Inflammatory macrophage treated with lipopolysaccharide for 1 hour (primary cell): ENCODE measurements at regions not wholly inside any gene's neighbourhood (a gene's known extent, or its start where the extent isn't known, plus 50 kb on each side); places are given as distances from the start of the nearest gene placed in this dataset.

Experiments
- DNase-seq, 2 donors: peaks; one replicate each; pipeline ENCODE4 v3.0.0-alpha.2; 2020 to 2022

DNA sequence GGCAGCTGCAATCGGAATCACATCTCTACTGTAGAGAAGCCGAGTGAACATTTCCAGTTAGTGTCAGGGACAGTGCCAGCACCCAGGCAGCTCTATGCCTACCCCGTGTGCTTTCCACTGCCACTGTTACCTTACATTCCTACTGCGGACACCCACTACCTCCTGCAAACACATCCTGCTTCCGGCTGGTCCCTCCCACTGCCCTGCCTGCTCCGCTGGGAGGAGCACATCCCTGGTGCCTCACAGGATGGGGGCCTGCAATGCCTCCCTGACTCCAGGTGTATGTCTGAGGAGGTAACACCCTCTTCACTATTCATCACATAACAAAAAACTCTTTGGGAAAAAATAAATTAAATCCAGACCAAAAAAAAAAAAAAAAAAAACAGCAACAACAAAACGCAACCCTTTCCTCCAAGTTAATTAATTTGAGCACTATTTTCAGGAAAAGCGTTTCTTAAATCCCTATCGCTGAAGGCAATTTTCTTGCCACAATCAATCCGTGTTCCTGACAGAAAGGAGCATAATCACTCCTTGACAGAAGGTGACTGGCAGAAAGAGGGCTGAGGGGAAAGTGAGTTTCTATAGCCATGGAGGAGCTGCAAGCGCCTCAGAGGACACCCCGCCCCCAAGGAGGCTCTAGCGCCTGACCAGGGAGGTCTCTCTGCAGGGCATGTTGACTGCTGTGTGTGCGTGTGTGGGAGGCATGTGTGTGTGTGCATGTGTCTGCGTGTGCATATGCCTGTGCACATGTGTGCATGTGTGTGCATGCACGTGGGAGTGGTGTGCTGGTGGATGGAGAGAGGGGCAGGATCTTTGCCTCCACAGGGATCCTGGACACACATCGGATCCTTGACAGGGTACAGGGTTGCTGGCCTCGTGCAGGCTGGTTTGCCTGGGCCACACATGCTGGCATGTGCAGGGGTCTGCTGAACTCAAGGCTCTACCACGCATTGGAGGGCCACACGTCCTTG is 134.8 kb upstream of the NTM start:
- DNase-seq: no peak

DNA sequence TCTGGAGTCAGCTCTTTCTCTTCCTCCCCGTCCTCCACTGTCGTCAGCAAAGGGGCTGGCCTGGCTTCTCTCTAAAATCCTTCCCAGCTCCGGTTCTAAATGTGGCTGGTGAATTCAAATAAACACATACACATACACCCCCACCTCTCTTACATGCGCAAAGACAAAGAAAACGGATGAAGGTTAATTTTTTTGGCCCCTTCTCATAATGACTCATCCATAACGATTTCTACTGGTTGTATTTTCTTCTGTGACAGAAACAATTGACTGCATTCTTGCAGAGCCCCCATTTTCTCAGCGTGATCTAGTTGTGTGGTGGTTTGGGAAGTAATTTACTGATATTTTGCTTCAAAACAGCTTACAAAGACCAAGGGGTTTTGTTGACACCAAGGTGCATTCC is 130.0 kb upstream of the NTM start:
- no peak for DNase-seq

- no peak for DNase-seq
Measured at GRCh38 chr11:131242476-131243000, 127.9 kb upstream of the NTM start.

GRCh38 chr11:131246156-131246555 is 124.3 kb upstream of the NTM start:
- no peak for DNase-seq

DNA sequence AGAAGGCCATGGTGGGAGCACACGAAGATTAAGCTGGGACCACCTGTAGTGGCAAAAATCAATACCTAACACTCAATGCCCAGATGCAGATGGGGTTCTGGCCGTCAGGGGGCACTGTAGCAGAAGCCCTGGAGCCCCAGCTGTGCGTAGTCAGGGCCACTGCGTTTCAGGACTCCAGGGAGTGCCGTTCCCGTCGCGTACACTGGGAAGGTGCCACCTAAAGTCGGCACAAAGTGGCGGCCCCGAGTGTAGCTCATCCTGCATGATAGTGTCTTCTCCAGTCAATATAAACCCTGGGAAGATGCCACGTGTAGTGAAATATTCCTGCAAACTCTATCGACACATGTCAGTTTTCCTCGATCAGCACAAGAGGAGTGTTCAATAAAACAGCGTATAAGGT is 123.8 kb upstream of the NTM start:
- DNase-seq: peak in 1 of 2 donors; percentile 10

- no peak for DNase-seq
Measured at GRCh38 chr11:131248588-131248987, 121.8 kb upstream of the NTM start.

- no peak for DNase-seq
Measured at GRCh38 chr11:131253142-131253655, 117.2 kb upstream of the NTM start.

DNA sequence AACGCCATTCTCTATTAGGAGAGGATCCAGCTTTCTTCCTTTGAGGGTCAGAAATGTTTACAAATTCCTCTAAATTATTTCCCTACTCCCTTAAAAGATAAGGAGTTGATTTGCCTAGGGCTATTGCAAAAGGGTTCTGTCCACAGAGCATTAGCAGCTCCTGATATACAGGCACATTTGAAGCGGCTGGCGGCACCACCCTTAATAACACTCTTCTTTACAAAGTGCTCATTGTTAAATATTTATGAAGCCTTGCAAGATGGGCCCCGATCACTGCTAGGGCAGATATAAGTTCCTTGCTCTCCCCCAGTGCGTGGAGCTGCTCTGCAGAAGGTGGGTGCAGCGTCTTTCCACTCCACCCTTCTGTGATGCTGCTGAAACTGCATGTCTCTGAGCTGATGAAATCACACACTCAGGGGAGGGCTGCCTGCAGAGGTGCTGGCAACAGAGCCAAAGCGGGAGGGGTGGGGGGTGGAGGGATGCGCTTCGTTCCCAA is 116.7 kb upstream of the NTM start:
- DNase-seq: no peak

DNA sequence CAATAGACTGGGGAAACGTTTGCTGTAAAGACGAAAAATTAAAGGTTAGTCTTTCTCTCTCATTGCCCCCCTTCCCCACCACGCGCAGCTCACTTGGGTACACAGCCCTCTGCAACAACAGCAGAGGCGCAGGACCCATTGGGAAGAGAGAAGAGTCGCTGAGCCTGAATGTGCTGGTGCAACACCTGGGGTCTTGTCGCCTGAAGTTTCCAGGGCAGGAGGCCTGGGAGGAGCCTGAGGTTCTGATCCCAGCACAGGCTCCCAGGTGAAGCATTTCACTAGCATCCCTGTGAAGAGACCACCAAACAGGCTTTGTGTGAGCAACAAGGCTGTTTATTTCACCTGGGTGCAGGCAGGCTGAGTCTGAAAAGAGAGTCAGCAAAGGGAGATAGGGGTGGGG is 116.2 kb upstream of the NTM start:
- no peak for DNase-seq

DNA sequence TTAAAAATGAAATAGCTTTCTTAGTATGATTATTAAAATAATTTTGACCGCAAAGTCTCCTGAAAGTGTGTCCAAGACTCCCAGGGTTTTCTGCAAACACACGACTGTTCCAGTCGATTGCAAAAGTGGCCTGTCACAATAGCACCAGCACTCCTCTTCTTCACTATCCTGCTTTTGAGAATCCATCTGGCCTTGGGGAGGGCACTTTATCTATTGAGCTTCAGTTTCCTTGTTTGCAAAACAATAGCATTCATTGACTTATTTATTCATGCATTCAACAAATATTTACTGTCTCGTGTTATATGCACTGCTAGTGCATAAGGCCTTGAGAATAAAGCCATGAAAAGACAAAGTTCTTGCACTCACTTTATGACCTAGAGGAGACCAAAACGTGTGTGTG is 96.2 kb upstream of the NTM start:
- DNase-seq: no peak

DNA sequence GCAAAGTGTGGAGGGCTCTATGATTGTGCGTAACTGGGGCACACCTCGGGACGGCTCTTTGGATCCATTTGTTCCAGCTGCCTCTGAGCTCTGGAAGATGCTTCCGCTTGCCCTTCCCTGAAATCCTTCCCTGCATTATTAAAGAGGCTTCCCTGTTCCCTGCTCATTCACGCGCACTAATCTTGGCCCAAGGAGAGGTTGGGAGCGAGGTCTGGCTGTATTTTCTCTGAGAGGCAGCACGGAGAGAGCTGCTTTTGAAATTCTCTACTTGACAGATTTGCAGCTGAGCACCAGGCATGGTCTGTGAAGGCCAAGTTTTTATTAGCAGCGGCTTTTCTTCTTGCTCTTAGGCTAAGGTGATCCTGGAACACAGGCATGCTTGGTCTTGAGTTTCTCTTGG is 94.8 kb upstream of the NTM start:
- no peak for DNase-seq

DNA sequence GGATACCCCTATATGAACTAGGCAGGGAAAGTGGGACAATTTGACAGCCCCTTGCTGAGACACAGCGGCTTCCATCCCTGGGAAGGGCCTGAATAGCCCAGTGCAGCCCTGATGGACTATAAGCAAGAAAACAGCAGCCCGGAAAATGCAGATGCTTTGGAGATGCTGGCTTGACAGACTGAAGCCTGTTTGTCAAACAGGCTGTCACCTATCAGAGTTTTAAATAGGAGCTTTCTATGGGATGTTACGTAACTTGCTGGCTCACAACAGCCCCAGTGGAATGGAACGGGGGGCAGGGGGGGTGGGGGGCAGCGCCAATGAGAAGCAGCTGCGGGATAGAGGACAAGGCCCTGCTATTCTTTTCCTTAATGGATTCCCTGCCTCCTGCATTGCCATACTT is 91.9 kb upstream of the NTM start:
- DNase-seq: no peak

DNA sequence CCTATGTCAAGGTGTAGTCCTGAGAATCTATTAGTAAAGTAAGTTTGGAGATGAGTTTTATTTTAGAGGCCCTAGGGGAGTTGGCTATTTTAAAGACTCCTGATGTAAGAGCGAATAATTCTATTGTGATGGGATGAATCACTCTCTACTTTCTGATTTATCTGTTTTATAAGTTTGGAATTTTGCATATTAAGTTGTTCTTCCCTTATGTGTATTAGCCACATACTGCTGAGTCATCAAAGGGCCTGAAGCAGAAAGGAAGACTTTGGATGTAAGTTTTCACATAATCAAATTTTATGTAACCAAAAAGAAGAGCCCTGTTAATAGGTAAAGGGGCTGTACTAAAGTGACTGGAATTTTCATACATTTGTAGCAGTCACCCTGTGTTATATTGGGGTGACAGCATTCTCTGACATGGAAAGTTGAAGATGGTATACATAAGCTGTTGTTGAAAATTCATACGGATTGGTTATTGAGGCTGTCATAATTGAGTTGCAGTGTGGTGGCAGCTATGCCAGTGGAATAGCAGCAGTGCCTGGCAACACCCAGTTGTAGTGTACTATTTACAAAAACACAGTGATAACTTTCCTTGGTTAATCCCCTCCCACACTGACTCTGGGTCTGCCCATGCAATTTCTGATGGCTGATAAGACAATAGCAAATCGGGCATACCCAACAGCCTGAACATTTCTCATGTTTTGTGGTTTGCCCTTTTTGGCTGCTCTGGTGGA is 90.6 kb upstream of the NTM start:
- no peak for DNase-seq

DNA sequence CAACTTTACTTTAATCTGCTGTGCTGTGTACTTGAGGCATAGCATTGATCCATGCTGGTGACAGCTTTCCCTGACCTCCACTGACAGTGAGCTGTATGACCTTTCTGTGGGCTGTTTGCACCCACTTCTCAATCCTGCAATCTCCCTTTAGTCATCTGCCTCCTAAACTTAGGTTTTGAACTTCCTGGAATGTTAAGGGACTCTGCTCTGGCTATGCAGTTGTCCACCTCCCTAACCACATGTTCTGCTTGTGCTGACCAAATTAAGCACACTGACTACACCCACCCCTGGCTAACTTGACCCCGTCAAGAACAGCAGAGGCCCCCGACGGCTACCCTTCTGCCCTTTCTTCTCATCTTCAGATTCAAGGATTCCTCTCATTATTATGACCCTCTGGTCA is 89.1 kb upstream of the NTM start:
- no peak for DNase-seq

GRCh38 chr11:131284041-131284440 is 86.4 kb upstream of the NTM start:
- no peak for DNase-seq

DNA sequence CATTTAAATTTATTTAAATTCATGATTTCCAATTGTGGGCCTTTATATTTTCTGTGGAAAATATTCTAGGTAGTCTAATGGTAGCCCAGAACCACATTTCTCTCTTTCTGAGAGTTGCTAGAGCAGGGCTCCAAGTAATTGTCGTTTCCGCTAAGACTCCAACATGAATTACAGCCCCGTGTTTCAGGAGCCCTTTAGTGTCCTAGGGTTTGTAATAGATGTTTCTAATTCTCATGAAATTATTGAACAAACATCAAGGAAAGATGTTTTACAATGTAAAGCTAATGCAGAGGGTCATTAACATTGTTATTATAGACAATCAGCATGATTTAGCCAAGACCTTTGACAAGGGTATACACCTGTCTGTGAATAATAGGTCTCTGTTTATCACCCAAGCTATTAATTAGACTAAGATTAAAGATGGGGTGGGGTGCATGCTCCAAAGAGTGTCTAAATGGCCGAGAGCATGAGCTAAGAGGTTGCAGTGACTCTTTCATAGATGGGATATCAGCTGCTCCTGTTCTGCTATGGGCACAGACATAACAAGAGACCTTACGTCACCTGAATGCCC is 81.8 kb upstream of the NTM start:
- no peak for DNase-seq

GRCh38 chr11:131290185-131290584 is 80.2 kb upstream of the NTM start:
- no peak for DNase-seq

- no peak for DNase-seq
Measured at GRCh38 chr11:131295986-131296385, 74.4 kb upstream of the NTM start.

DNA sequence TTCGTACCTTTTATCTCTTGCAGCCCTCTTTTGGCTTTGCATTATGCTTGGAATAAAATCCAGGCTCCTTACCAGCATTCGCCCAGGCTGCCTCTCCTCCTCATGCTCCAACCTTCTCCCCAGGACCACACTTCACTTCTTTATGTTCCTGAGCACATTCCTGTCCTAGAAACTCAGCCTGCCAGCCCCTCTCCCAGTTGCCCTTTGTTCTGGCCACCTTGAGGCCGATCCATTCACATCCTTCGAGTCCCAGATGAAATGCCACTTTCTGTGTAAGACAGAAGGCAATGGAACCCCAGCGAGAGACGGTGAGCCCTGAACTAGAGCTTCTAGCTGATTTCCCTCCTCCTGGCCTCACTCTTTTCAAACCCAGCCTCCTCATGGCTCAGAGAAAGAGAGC is 73.0 kb upstream of the NTM start:
- DNase-seq: no peak

DNA sequence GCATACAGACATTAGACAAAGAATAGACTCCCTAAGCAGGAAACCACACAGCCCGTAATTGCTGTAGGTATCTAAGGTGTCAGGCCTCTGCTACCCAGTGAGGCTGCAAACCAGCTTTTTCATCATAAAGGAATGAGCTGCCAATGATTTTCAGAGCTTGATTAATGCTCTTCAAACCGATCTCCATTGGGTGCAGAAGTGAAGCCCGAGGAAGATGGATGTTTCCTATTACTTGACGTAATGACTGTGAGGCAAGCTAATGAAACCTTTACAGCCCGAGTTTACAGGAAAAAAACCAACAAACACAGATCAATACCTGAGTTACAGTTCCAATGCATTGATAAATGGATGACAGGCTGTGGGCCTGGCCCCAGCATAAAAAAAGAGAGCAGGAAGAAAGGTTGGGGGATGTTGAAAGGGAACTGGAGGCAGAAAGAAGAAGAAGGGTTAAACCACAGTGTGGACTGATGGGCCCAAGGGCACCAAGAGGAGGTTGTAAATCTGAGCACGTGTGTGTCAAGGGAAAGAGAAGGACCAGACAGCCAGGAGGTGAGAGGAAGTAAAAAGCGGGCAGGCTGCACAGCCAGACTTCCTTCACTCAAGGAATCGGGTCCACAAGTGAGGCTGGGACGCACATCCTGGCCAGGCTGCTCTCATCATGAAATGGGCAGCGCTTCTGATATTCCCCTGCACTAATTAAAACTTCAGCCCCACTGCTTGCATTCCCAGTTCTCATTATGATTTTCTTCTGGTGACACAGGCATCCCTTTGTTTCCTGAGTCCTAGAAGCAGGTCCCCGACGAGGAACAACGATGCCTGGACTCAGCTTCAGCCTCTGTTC is 70.6 kb upstream of the NTM start:
- DNase-seq: no peak

GRCh38 chr11:131300439-131300717 is 70.0 kb upstream of the NTM start:
- DNase-seq: no peak

DNA sequence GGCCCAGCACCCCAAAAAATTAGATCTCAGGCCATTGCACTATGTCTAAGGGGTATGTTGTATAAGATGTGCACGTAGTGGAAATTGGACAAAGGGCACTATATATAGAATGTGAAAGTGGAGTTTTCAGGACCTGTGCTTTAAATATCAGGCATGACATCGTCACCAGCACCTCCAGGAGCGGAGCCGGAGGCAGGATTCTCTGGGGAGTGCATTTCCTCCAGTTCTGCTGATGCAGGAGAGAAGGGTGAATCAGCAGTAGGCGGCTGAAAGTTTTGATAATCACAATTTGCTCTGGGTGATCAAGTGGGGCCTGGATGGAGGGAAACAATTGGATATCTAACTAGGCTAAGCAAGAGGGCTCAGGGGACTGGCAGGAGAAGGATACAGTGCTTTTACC is 69.1 kb upstream of the NTM start:
- DNase-seq: no peak

DNA sequence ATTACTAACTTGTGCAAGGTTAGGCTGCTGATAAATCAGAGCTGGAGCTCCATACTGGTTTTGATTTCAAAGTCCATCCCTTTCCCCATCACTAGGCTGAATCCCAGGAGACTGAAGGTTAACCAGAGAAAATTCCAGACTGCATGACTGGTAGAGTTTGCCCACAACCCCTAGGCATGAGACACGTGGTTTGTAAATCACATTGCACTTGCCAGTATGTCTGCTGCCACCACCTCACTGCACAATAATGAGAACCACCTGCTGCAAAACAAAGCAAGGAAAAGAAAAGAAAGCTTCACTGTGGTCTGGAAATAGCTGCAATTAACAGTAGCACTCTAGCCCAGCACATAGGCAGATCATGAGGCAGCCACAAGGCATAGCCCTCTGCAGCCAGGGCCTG is 67.6 kb upstream of the NTM start:
- no peak for DNase-seq
